Vagina (tissue), 2 donors: ENCODE measurements at regions not wholly inside any gene's neighbourhood (a gene's known extent, or its start where the extent isn't known, plus 50 kb on each side); places are given as distances from the start of the nearest gene placed in this dataset.

Source experiments
- CTCF ChIP-seq, 3 experiments: fragments of 450-650 bp in 2 of 3; fragments of 200-600 bp in 1 of 3; sonication (generic) in 1 of 3; IDR thresholded peaks; one replicate each; pipeline ENCODE4 v1.5.1; 2017 to 2019; ENCODE audit warnings: antibody characterized with exemption in 3 of 3, mild to moderate bottlenecking in 2 of 3, moderate library complexity in 2 of 3
- POLR2A ChIP-seq, 2 donors: fragments of 450-650 bp; IDR thresholded peaks; one replicate each; pipeline ENCODE4 v1.6.1; 2017; ENCODE audit warnings: antibody characterized with exemption in 2 of 2, mild to moderate bottlenecking in 2 of 2, moderate library complexity in 2 of 2

- TF ChIP-seq POLR2A (IDR thresholded peaks at IDR 0.05) (no peak), CTCF (IDR thresholded peaks at IDR 0.05) (no peak)
Observed at GRCh38 chr10:44298713-44299112, 86.2 kb downstream of the CXCL12 start.
